Aorta (tissue), 5 donors: ENCODE measurements at regions not wholly inside any gene's neighbourhood (a gene's known extent, or its start where the extent isn't known, plus 50 kb on each side); places are given as distances from the start of the nearest gene placed in this dataset.

Source experiments
- ATAC-seq: fragments of 200-7000 bp; cut with Tn5 transposase; one replicate; pipeline ENCODE4 v1.9.1; 2022; ENCODE audit warnings: moderate library complexity; ENCODE audit not compliant: low FRiP score
- DNase-seq, 2 donors: peaks; one replicate each; pipeline ENCODE4 v3.0.0-alpha.2; 2020
- H3K27ac ChIP-seq, 2 donors: one replicate each; pipeline ENCODE4 v1.5.1; 2013; ENCODE audit warnings: low read length in 2 of 2, mild to moderate bottlenecking in 2 of 2, moderate library complexity in 2 of 2, control low read depth in 1 of 2, inconsistent platforms in 1 of 2, low read depth in 1 of 2
- H3K27me3 ChIP-seq, 2 donors: one replicate each; pipeline ENCODE4 v1.6.1; 2013; ENCODE audit warnings: control low read depth in 1 of 2, low read length in 1 of 2, mild to moderate bottlenecking in 1 of 2, moderate library complexity in 1 of 2; ENCODE audit not compliant: insufficient read depth in 2 of 2, control insufficient read depth in 1 of 2
- H3K36me3 ChIP-seq, 2 donors: one replicate each; pipeline ENCODE4 v1.6.1; 2013; ENCODE audit warnings: control low read depth in 1 of 2, low read length in 1 of 2, mild to moderate bottlenecking in 1 of 2; ENCODE audit not compliant: insufficient read depth in 2 of 2, control insufficient read depth in 1 of 2
- H3K4me1 ChIP-seq, 2 donors: one replicate each; pipeline ENCODE4 v1.6.1; 2013; ENCODE audit warnings: low read length in 2 of 2, control low read depth in 1 of 2, mild to moderate bottlenecking in 1 of 2, moderate library complexity in 1 of 2; ENCODE audit not compliant: insufficient read depth in 2 of 2, control insufficient read depth in 1 of 2
- H3K4me3 ChIP-seq, 2 donors: one replicate each; pipeline ENCODE4 v1.5.1; 2013; ENCODE audit warnings: low read length in 2 of 2, control low read depth in 1 of 2, mild to moderate bottlenecking in 1 of 2
- H3K9me3 ChIP-seq: one replicate; pipeline ENCODE4 v1.6.1; 2013; ENCODE audit warnings: mild to moderate bottlenecking, low read length; ENCODE audit not compliant: control insufficient read depth
- WGBS, 2 donors: extraction: QIAGEN DNeasy Blood & Tissue Kit; methylation state at CpG; one replicate each; pipeline ENCODE4 v1.1.7; 2013; 5-methylcytosine and 5-hydroxymethylcytosine counted together
- intact Hi-C, 2 donors: fragments of 100-400 bp; cut with DNase I; formaldehyde crosslinking; loops; one replicate each; pipeline versions ENCODE4 v1.14.2 to v1.15.0; 2022
- donor health status: healthy with polysubstance abuse.
- donor health status: Bipolar disorder and iron deficiency.
- donor health status: DM: no; HTN: no; CAD: no.
- donor health status: DM: no; HTN: no; CAD: no.
- donor health status: DM: yes; HTN: yes; CAD: no.

GRCh38 chr4:149135062-149135461 lies 680.6 kb downstream of the IQCM start:
- no peaks in the 10 kb centered on the region for H3K27me3 ChIP-seq
- no peak overlapping the region for H3K4me3 ChIP-seq
- ATAC-seq = no peak
- peaks cover 2% of the 10 kb centered on the region for H3K9me3 ChIP-seq
- no peak overlapping the region for H3K27ac ChIP-seq
- no peaks in the 10 kb centered on the region for H3K36me3 ChIP-seq
- WGBS, 2 donors = 75 to 78% methylated on average over 4 of the region's 4 CpGs
- intact Hi-C loops = no loop called here
- H3K4me1 ChIP-seq = no peaks in the 10 kb centered on the region
- DNase-seq = no peak

GRCh38 chr4:149121023-149121404 lies 678.8 kb upstream of the NR3C2 start:
- Histone ChIP-seq H3K27me3 (no peaks in the 10 kb centered on the region), H3K36me3 (no peaks in the 10 kb centered on the region), H3K27ac (no peak overlapping the region), H3K4me3 (no peak overlapping the region), H3K4me1 (no peaks in the 10 kb centered on the region), H3K9me3 (no peaks in the 10 kb centered on the region)
- ATAC-seq = no peak
- intact Hi-C loops = no loop called here
- DNase-seq = no peak
- WGBS, 2 donors = 85% methylated on average over 5 of the region's 5 CpGs

- Histone ChIP-seq H3K27me3 (no peaks in the 10 kb centered on the region), H3K9me3 (no peaks in the 10 kb centered on the region), H3K4me1 (no peaks in the 10 kb centered on the region), H3K27ac (no peak overlapping the region), H3K4me3 (no peak overlapping the region), H3K36me3 (no peaks in the 10 kb centered on the region)
- intact Hi-C loops = no loop called here
- no peak for ATAC-seq
- WGBS, 2 donors = 26 to 64% methylated on average over 2 of the region's 2 CpGs
- DNase-seq = no peak
Measured at GRCh38 chr4:149120331-149121022, 678.3 kb upstream of the NR3C2 start.

GRCh38 chr4:149116806-149117205 lies 674.6 kb upstream of the NR3C2 start:
- Histone ChIP-seq H3K27ac (no peak overlapping the region), H3K9me3 (no peaks in the 10 kb centered on the region), H3K4me3 (no peak overlapping the region), H3K27me3 (no peaks in the 10 kb centered on the region), H3K36me3 (no peaks in the 10 kb centered on the region), H3K4me1 (no peaks in the 10 kb centered on the region)
- 86 to 90% methylated on average over 2 of the region's 2 CpGs for WGBS, 2 donors
- DNase-seq (no peak), ATAC-seq (no peak)
- intact Hi-C loops = no loop called here

- H3K27ac ChIP-seq = no peak overlapping the region
- no peak overlapping the region for H3K4me3 ChIP-seq
- no peaks in the 10 kb centered on the region for H3K27me3 ChIP-seq
- no peaks in the 10 kb centered on the region for H3K9me3 ChIP-seq
- intact Hi-C loops = no loop called here
- no peaks in the 10 kb centered on the region for H3K36me3 ChIP-seq
- H3K4me1 ChIP-seq = no peaks in the 10 kb centered on the region
- WGBS, 2 donors = 92 to 93% methylated on average over 1 of the region's 1 CpG
- DNase-seq (no peak), ATAC-seq (no peak)
Measured at GRCh38 chr4:149113804-149114430, 671.7 kb upstream of the NR3C2 start.

- H3K4me1 ChIP-seq = no peaks in the 10 kb centered on the region
- ATAC-seq = no peak
- no peak overlapping the region for H3K4me3 ChIP-seq
- intact Hi-C loops = no loop called here
- H3K36me3 ChIP-seq = no peaks in the 10 kb centered on the region
- DNase-seq = no peak
- no peak overlapping the region for H3K27ac ChIP-seq
- no peaks in the 10 kb centered on the region for H3K27me3 ChIP-seq
- H3K9me3 ChIP-seq = no peaks in the 10 kb centered on the region
- 84 to 86% methylated on average over 3 of the region's 3 CpGs for WGBS, 2 donors
Measured at GRCh38 chr4:149112109-149112508, 669.9 kb upstream of the NR3C2 start.

GRCh38 chr4:149110481-149110880 lies 668.3 kb upstream of the NR3C2 start:
- Histone ChIP-seq H3K4me3 (no peak overlapping the region), H3K27ac (no peak overlapping the region), H3K36me3 (no peaks in the 10 kb centered on the region), H3K9me3 (no peaks in the 10 kb centered on the region), H3K27me3 (no peaks in the 10 kb centered on the region), H3K4me1 (no peaks in the 10 kb centered on the region)
- 49 to 72% methylated on average over 3 of the region's 3 CpGs for WGBS, 2 donors
- DNase-seq (no peak), ATAC-seq (no peak)
- intact Hi-C loops = no loop called here

GRCh38 chr4:149108626-149109025 lies 666.4 kb upstream of the NR3C2 start:
- DNase-seq (no peak), ATAC-seq (no peak)
- no peaks in the 10 kb centered on the region for H3K4me1 ChIP-seq
- H3K9me3 ChIP-seq = no peaks in the 10 kb centered on the region
- H3K4me3 ChIP-seq = no peak overlapping the region
- 52 to 56% methylated on average over 2 of the region's 2 CpGs for WGBS, 2 donors
- H3K27ac ChIP-seq = no peak overlapping the region
- intact Hi-C loops = no loop called here
- H3K36me3 ChIP-seq = no peaks in the 10 kb centered on the region
- H3K27me3 ChIP-seq = no peaks in the 10 kb centered on the region

GRCh38 chr4:149102765-149103164 lies 660.6 kb upstream of the NR3C2 start:
- no peaks in the 10 kb centered on the region for H3K9me3 ChIP-seq
- H3K4me1 ChIP-seq = peaks cover 0 to 3% of the 10 kb centered on the region in 2 donors
- H3K4me3 ChIP-seq = no peak overlapping the region
- DNase-seq = no peak
- intact Hi-C loops = no loop called here
- no peaks in the 10 kb centered on the region for H3K27me3 ChIP-seq
- no peak for ATAC-seq
- no peak overlapping the region for H3K27ac ChIP-seq
- H3K36me3 ChIP-seq = no peaks in the 10 kb centered on the region
